Kidney (tissue), 13 donors: ENCODE measurements at regions not wholly inside any gene's neighbourhood (a gene's known extent, or its start where the extent isn't known, plus 50 kb on each side); places are given as distances from the start of the nearest gene placed in this dataset.
A peak's percentile ranks its signal among the peaks of the same experiment; 100 is the strongest.

ENCODE experiments used
- DNase-seq, 5 donors: peaks; one replicate each; pipeline ENCODE4 v3.0.0-alpha.2; 2013 to 2020
- FAIRE-seq: peaks from 2 replicates; lab custom pipeline; 2012; peaks lifted over from hg19 to GRCh38; lab: Jason Lieb, UNC
- H3K27ac ChIP-seq, 2 donors: one replicate each; pipeline ENCODE4 v1.7.0; 2013; ENCODE audit warnings: low read depth in 2 of 2, low read length in 2 of 2, inconsistent platforms in 1 of 2
- H3K27me3 ChIP-seq: one replicate; pipeline ENCODE4 v1.7.1; 2013; ENCODE audit warnings: low read length, inconsistent platforms; ENCODE audit not compliant: control insufficient read depth, insufficient read depth
- H3K36me3 ChIP-seq, 3 donors: one replicate each; pipeline versions ENCODE4 v1.7.0 to v1.7.1; 2013; ENCODE audit warnings: low read length in 3 of 3, control low read depth in 1 of 3, inconsistent platforms in 1 of 3; ENCODE audit not compliant: insufficient read depth in 3 of 3, control insufficient read depth in 2 of 3
- H3K4me1 ChIP-seq, 3 donors: one replicate each; pipeline versions ENCODE4 v1.7.0 to v1.7.1; 2013; ENCODE audit warnings: low read length in 3 of 3, inconsistent platforms in 1 of 3, low read depth in 1 of 3; ENCODE audit not compliant: control insufficient read depth in 2 of 3, insufficient read depth in 2 of 3
- H3K4me3 ChIP-seq, 3 donors: one replicate each; pipeline versions ENCODE4 v1.7.0 to v1.8.1; 2013; ENCODE audit warnings: low read length in 3 of 3, control low read depth in 1 of 3, inconsistent platforms in 1 of 3
- H3K9ac ChIP-seq, 3 donors: one replicate each; pipeline versions ENCODE4 v1.7.0 to v1.7.1; 2013; ENCODE audit warnings: low read length in 3 of 3, control low read depth in 1 of 3, inconsistent platforms in 1 of 3
- H3K9me3 ChIP-seq, 3 donors: one replicate each; pipeline versions ENCODE4 v1.7.0 to v1.7.1; 2013; ENCODE audit warnings: low read length in 3 of 3, control low read depth in 1 of 3, inconsistent platforms in 1 of 3; ENCODE audit not compliant: control insufficient read depth in 2 of 3, insufficient read depth in 1 of 3
- intact Hi-C: fragments of 100-400 bp; cut with DNase I; formaldehyde crosslinking; loops from one replicate; pipeline ENCODE4 v1.11.1; 2022
- TF ChIP-seq, protein P1 (sequence below): IDR thresholded peaks from 3 replicates; pipeline ENCODE4 v1.5.1; 2012; ENCODE audit warnings: mild to moderate bottlenecking, moderate library complexity, borderline replicate concordance; ENCODE audit not compliant: insufficient read depth; ENCODE audit errors: extremely low read depth
- donor health status: control.
- donor health status: control.
- donor health status: control.
- donor health status: control.
- donor health status: control.
- donor health status: DM: yes; HTN: yes; CAD: no.
- donor health status: Normal renal cell carcinoma (clear cell type).

DNA sequence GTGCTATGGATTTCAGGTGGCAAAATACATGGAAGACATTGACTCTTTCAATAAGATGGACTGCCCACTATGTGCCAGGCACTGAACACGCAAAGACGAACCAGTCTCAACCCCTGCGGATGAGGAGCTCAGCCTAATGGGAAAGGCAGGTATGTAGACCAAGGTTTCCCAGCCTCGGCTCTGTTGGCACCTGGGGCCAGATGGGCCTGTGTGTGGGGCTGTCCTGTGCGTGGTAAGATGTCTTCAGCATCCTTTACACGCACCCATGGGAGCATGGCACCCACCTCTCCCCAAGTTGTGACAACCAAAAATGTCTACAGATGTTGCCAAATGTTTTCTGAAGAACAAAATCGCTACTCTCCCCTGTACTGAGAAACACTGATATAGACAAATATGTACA is 82.6 kb upstream of the FOXQ1 start:
- H3K27me3 ChIP-seq, result no peaks in the 10 kb centered on the region
- DNase-seq (no peak), FAIRE-seq (no peak)
- H3K9me3 ChIP-seq, result no peaks in the 10 kb centered on the region
- TF ChIP-seq, protein P1, sequence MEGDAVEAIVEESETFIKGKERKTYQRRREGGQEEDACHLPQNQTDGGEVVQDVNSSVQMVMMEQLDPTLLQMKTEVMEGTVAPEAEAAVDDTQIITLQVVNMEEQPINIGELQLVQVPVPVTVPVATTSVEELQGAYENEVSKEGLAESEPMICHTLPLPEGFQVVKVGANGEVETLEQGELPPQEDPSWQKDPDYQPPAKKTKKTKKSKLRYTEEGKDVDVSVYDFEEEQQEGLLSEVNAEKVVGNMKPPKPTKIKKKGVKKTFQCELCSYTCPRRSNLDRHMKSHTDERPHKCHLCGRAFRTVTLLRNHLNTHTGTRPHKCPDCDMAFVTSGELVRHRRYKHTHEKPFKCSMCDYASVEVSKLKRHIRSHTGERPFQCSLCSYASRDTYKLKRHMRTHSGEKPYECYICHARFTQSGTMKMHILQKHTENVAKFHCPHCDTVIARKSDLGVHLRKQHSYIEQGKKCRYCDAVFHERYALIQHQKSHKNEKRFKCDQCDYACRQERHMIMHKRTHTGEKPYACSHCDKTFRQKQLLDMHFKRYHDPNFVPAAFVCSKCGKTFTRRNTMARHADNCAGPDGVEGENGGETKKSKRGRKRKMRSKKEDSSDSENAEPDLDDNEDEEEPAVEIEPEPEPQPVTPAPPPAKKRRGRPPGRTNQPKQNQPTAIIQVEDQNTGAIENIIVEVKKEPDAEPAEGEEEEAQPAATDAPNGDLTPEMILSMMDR, result no peak
- H3K4me3 ChIP-seq, result no peak overlapping the region
- intact Hi-C loops, result no loop called here
- no peak overlapping the region for H3K9ac ChIP-seq
- H3K36me3 ChIP-seq, result no peaks in the 10 kb centered on the region
- H3K4me1 ChIP-seq, result peaks cover 0 to 3% (median 0%) of the 10 kb centered on the region in 3 donors
- no peak overlapping the region for H3K27ac ChIP-seq

DNA sequence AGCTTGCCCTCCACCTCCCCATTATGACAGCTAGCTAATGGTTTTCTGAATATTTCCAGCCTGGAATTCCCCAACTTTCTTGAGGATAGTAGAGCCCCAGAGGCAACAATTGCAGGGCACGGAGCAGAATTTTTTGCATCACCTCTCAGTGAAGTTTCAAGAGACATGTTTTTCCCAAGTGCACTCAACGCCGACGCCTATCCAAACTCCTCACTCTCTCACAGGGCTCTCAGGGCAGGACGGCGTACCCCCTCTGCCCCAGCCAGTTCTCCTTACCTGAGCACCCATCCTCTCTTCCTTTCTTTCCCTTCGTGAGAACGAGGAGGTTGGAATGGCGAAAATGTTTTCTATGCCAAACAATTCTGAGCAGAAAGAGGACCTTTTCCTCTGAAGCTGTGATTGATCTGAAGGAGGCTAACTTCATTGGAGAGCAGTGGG is 83.1 kb upstream of the FOXQ1 start:
- intact Hi-C loops, result no loop called here
- no peaks in the 10 kb centered on the region for H3K27me3 ChIP-seq
- no peak overlapping the region for H3K27ac ChIP-seq
- TF ChIP-seq, protein P1, result no peak
- FAIRE-seq (no peak), DNase-seq (no peak)
- no peak overlapping the region for H3K4me3 ChIP-seq
- no peaks in the 10 kb centered on the region for H3K9me3 ChIP-seq
- peaks cover 0 to 3% (median 0%) of the 10 kb centered on the region in 3 donors for H3K4me1 ChIP-seq
- H3K36me3 ChIP-seq, result no peaks in the 10 kb centered on the region
- no peak overlapping the region for H3K9ac ChIP-seq

DNA sequence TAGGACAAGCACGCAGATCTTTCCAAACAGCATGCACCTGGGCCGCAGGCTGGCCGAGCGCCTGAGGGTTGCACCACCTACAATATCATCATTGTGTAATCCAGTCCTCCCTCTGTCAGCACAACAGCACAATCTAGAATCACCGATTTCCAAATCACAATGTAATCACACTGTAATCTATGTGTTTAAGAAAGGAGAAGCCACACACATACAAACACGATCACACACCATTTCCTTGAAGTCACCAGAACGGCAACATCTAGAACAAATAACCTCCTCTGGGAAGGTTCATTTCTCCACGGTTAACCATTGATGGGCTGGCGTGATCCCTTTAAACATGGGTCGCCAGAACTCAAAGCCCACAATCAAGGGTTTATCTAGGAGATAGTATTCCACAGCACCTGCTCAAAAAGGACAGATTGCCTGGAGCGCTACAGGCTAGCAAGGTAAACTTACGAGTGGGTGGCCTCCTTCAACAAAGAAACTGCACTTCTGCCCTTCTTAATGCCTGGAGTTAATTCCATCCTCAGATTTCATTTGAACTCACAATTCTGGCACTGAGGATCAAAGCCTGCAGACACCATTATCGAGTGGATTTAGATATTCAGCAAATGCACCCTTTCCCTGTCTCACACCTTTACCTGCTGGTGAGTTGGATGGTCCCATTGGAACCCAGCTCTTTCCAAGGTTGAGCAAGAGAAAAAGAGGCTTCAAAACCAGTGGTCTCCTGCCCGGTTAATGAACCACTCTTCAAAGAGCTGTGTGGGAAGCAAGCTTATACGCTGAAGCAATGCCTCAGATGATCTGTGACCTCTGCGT is 83.8 kb upstream of the FOXQ1 start:
- H3K9ac ChIP-seq, result no peak overlapping the region
- H3K27me3 ChIP-seq, result no peaks in the 10 kb centered on the region
- H3K27ac ChIP-seq, result no peak overlapping the region
- intact Hi-C loops, result no loop called here
- TF ChIP-seq, protein P1, result no peak
- no peaks in the 10 kb centered on the region for H3K9me3 ChIP-seq
- peaks cover 0 to 3% (median 0%) of the 10 kb centered on the region in 3 donors for H3K4me1 ChIP-seq
- DNase-seq (peak in 2 of 5 donors; percentile 37 to 45), FAIRE-seq (no peak)
- H3K4me3 ChIP-seq, result no peak overlapping the region
- H3K36me3 ChIP-seq, result no peaks in the 10 kb centered on the region
